ENCODE measurements at regions not wholly inside any gene's neighbourhood (a gene's known extent, or its start where the extent isn't known, plus 50 kb on each side); places are given as distances from the start of the nearest gene placed in this dataset.
"Not testable (repeated sequence)": the region's sequence is repeated elsewhere in the genome, so short reads cannot be mapped to it uniquely, and the experiment has no call there.

DNA sequence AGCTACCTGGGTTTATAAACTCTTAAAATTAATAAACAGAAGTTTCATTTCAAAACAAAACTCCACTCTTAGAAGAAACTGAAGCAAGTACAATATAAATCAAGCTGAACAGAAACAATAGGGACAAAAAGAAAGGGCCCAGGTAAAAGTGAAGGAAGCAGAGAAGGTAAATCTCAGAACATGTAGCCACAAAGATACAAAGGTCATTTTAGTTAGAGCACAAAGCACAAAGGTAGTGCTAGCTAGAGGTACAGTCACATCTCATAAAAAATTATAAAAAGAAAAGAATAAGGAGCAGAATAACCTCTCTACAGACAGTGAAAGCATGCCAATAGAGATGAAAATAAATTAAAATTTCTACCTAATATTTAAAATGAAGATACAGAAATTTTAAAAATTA lies 90.4 kb upstream of the C5orf63 start:
- H3K4me1 ChIP-seq, result peaks cover 0 to 4% (median 0%) of the 10 kb centered on the region in 4 donors
- H3K9me3 ChIP-seq, result peaks cover 0 to 3% of the 10 kb centered on the region in 2 donors
- H3K4me3 ChIP-seq, result no peak overlapping the region
- DNase-seq, result no peak
- TF ChIP-seq POLR2AphosphoS5 (IDR thresholded peaks at IDR 0.05), result no peak
- TF ChIP-seq, protein P1, sequence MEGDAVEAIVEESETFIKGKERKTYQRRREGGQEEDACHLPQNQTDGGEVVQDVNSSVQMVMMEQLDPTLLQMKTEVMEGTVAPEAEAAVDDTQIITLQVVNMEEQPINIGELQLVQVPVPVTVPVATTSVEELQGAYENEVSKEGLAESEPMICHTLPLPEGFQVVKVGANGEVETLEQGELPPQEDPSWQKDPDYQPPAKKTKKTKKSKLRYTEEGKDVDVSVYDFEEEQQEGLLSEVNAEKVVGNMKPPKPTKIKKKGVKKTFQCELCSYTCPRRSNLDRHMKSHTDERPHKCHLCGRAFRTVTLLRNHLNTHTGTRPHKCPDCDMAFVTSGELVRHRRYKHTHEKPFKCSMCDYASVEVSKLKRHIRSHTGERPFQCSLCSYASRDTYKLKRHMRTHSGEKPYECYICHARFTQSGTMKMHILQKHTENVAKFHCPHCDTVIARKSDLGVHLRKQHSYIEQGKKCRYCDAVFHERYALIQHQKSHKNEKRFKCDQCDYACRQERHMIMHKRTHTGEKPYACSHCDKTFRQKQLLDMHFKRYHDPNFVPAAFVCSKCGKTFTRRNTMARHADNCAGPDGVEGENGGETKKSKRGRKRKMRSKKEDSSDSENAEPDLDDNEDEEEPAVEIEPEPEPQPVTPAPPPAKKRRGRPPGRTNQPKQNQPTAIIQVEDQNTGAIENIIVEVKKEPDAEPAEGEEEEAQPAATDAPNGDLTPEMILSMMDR (IDR thresholded peaks at IDR 0.05), result no peak
- TF ChIP-seq POLR2A (IDR thresholded peaks at IDR 0.05), result no peak
- TF ChIP-seq EP300 (IDR thresholded peaks at IDR 0.05; ENCODE audit: low read depth), result no peak
- in situ Hi-C loops (cut with MboI; ENCODE audit: low pct_ligation_motif_present in 1 of 4, low pct_unique_long_range_greater_than_20kb in 1 of 4, low sequenced_read_pairs in 3 of 4) (no loop called here), intact Hi-C loops (cut with DNase I; ENCODE audit: low total_unique reads) (no loop called here)
- H3K36me3 ChIP-seq, result no peaks in the 10 kb centered on the region
- H3K27me3 ChIP-seq, result no peaks in the 10 kb centered on the region
- H3K27ac ChIP-seq, result peak overlapping the region in 1 of 4 donors; percentile 27

DNA sequence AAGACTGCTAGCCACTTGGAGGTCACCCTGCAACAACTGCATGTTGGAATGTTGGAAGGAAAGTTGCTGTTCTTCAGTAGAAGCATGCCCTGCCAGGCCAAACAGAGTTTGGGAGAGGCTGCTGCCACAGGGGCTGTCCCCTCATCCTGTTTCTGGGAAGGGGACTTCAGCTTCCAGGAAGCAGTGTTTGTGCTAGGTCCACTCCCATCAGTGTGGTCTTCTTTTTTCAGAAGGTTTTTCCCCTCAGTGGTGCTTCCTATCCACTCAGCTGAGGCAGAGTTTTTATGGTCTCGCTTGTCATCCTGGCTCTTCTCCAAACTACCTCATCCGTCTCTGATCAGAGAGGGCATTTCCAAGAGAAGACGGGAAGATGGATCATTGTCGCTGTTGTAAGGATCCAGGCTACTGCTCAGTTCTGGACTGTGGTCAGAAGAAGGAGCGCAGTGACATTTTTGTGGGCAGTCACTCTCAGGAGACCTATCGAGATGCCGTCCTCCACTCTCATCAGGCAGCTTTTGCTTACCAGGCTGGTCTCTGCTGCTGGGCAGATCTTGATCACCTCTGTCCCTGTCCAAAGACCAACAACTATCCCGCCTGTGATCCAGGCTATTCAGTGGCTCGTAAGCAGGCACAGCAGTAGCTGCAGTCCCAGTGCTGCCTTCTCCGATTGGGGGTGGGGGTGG lies 97.8 kb upstream of the C5orf63 start:
- WGBS, 2 donors (ENCODE audit: low coverage in 1 of 2), result 85% methylated on average over 10 of the region's 10 CpGs; no CpG with 5 or more reads in 1 of the 2 donors
- Histone ChIP-seq H3K4me3 (no peak overlapping the region), H3K27ac (no peak overlapping the region), H3K27me3 (no peaks in the 10 kb centered on the region), H3K9me3 (no peaks in the 10 kb centered on the region), H3K4me1 (no peaks in the 10 kb centered on the region), H3K36me3 (no peaks in the 10 kb centered on the region)
- no peak for DNase-seq
- intact Hi-C loops (cut with DNase I; ENCODE audit: low total_unique reads) (no loop called here), in situ Hi-C loops (cut with MboI; ENCODE audit: low pct_ligation_motif_present in 1 of 4, low pct_unique_long_range_greater_than_20kb in 1 of 4, low sequenced_read_pairs in 3 of 4) (no loop called here)
- no peak for TF ChIP-seq POLR2AphosphoS5 (IDR thresholded peaks at IDR 0.05)
- TF ChIP-seq, protein P1 (IDR thresholded peaks at IDR 0.05), result no peak
- TF ChIP-seq EP300 (IDR thresholded peaks at IDR 0.05; ENCODE audit: low read depth), result no peak
- no peak for TF ChIP-seq POLR2A (IDR thresholded peaks at IDR 0.05)

DNA sequence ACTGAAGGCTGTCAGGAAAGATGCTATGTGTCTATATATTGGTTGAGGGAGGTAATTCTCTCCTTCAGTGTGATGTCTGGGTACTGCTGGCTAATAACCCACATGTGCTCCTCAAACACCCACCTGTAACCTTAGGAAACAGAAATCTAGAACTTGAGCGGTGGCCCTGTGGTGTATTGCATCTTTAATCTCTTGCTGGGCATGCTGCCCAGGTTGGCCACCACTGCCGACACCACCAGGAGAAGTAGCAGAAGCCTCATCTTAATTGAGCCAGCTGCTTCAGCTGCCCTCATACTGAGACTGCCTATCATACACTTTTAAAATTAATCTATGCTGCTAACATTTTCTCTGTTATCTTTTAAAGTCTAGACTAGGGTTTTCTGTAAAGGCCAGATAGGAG lies 103.5 kb upstream of the C5orf63 start:
- Histone ChIP-seq H3K9me3 (no peaks in the 10 kb centered on the region), H3K4me3 (no peak overlapping the region), H3K27me3 (no peaks in the 10 kb centered on the region), H3K4me1 (no peaks in the 10 kb centered on the region), H3K36me3 (no peaks in the 10 kb centered on the region), H3K27ac (no peak overlapping the region)
- WGBS, 2 donors (ENCODE audit: low coverage in 1 of 2), result 74% methylated on average over 2 of the region's 2 CpGs; no CpG with 5 or more reads in 1 of the 2 donors
- no peak for DNase-seq
- in situ Hi-C loops (cut with MboI; ENCODE audit: low pct_ligation_motif_present in 1 of 4, low pct_unique_long_range_greater_than_20kb in 1 of 4, low sequenced_read_pairs in 3 of 4), result no loop called here
- intact Hi-C loops (cut with DNase I; ENCODE audit: low total_unique reads), result no loop called here
- TF ChIP-seq POLR2A (IDR thresholded peaks at IDR 0.05), result no peak
- no peak for TF ChIP-seq EP300 (IDR thresholded peaks at IDR 0.05; ENCODE audit: low read depth)
- TF ChIP-seq POLR2AphosphoS5 (IDR thresholded peaks at IDR 0.05), result no peak
- TF ChIP-seq, protein P1 (IDR thresholded peaks at IDR 0.05), result no peak

DNA sequence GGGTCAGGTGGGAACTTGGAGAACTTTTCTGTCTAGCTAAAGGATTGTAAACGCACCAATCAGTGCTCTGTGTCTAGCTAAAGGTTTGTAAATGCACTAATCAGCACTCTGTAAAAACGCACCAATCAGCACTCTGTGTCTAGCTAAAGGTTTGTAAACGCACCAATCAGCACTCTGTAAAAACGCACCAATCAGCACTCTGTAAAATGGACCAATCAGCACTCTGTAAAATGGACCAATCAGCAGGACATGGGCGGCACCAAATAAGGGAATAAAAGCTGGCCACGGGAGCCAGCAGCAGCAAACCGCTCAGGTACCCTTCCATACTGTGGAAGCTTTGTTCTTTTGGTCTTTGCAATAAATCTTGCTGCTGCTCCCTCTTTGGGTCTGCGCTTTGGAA lies 108.0 kb upstream of the MEGF10 start:
- in situ Hi-C loops (cut with MboI; ENCODE audit: low pct_ligation_motif_present in 1 of 4, low pct_unique_long_range_greater_than_20kb in 1 of 4, low sequenced_read_pairs in 3 of 4); H3K4me1 ChIP-seq; H3K36me3 ChIP-seq; H3K27me3 ChIP-seq; H3K9me3 ChIP-seq; DNase-seq; H3K27ac ChIP-seq; H3K4me3 ChIP-seq; intact Hi-C loops (cut with DNase I; ENCODE audit: low total_unique reads): not testable (repeated sequence)
- 91 to 94% methylated on average over 3 to 8 of the region's 8 CpGs for WGBS, 2 donors (ENCODE audit: low coverage in 1 of 2)

DNA sequence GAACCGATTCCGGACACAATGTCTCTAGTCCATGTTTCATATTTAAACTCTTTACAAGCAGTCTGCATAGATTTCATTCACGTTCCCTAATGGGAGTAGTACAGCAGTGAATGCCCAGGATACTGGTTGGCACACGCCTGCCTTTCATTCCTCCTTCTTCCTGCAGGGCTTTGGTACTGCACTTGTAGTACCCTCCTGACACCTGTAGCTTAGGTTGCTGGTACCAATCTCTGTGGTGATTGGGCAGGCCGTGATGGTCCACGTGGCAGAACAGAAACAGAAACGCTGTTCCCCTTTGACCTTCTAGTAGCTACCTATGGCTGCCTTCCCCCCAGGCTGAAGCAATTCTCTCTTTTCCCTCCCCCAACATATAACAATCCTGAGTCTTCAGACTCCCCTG lies 107.3 kb upstream of the MEGF10 start:
- no peak for DNase-seq
- Histone ChIP-seq H3K4me3 (no peak overlapping the region), H3K27me3 (no peaks in the 10 kb centered on the region), H3K4me1 (no peaks in the 10 kb centered on the region), H3K36me3 (no peaks in the 10 kb centered on the region), H3K27ac (no peak overlapping the region), H3K9me3 (no peaks in the 10 kb centered on the region)
- in situ Hi-C loops (cut with MboI; ENCODE audit: low pct_ligation_motif_present in 1 of 4, low pct_unique_long_range_greater_than_20kb in 1 of 4, low sequenced_read_pairs in 3 of 4), result no loop called here
- WGBS, 2 donors (ENCODE audit: low coverage in 1 of 2), result 67 to 88% methylated on average over 3 to 7 of the region's 7 CpGs
- intact Hi-C loops (cut with DNase I; ENCODE audit: low total_unique reads), result no loop called here
- no peak for TF ChIP-seq EP300 (IDR thresholded peaks at IDR 0.05; ENCODE audit: low read depth)
- no peak for TF ChIP-seq POLR2AphosphoS5 (IDR thresholded peaks at IDR 0.05)
- TF ChIP-seq, protein P1 (IDR thresholded peaks at IDR 0.05), result no peak
- TF ChIP-seq POLR2A (IDR thresholded peaks at IDR 0.05), result no peak

Measured in transverse colon (tissue), 4 donors.